HCT116 (cell line): ENCODE measurements at regions not wholly inside any gene's neighbourhood (a gene's known extent, or its start where the extent isn't known, plus 50 kb on each side); places are given as distances from the start of the nearest gene placed in this dataset.

Experiments
- ATAC-seq: fragments of 200-7000 bp; cut with Tn5 transposase; 2 replicates; pipeline ENCODE4 v1.9.1; 2020; ENCODE audit warnings: mild to moderate bottlenecking, moderate library complexity
- BruUV-seq: library from RNA; stranded (reverse); fragments of 400-500 nt; replicated peaks from 2 replicates; lab custom pipeline; 2021; lab: Mats Ljungman, UMichigan
- CTCF ChIA-PET: fragments of 300-600 bp; sonication (Branson Sonifier 250); formaldehyde crosslinking; loops from one replicate; lab custom pipeline; 2021; ENCODE audit warnings: antibody characterized with exemption; lab: Charles Lee
- POLR2A ChIA-PET: fragments of 300-600, 350-600 bp; sonication (Branson Sonifier 250); formaldehyde crosslinking; loops from one replicate; lab custom pipeline; 2021; ENCODE audit warnings: antibody characterized with exemption; lab: Charles Lee
- RAD21 ChIA-PET, 2 experiments: fragments of 300-600 bp; sonication (Branson Sonifier 250); formaldehyde crosslinking; loops; one replicate each; lab custom pipeline; 2023; ENCODE audit warnings: low total read pairs in 2 of 2; ENCODE audit not compliant: uncharacterized antibody in 2 of 2, unreplicated experiment in 2 of 2, low non-redundant PET in 1 of 2; lab: Charles Lee
- DNase-seq: peaks from one replicate; pipeline ENCODE4 v3.0.0-alpha.2; 2010; ENCODE audit warnings: low read depth, low spot score
- H2AFZ ChIP-seq: fragments of 200-600 bp; shearing (Covaris generic), sonication (generic); 2 replicates; pipeline ENCODE4 v1.6.1; 2017; ENCODE audit warnings: low read depth, mixed run types, mixed read lengths, antibody characterized with exemption, low read length; ENCODE audit not compliant: poor library complexity, severe bottlenecking
- H3K27ac ChIP-seq: 2 replicates; pipeline ENCODE4 v1.5.1; 2012; ENCODE audit warnings: low read depth, low read length
- H3K27me3 ChIP-seq: fragments of 200-600 bp; sonication (generic); 2 replicates; pipeline ENCODE4 v1.6.1; 2016; ENCODE audit warnings: mixed run types, low read length, mixed read lengths; ENCODE audit not compliant: insufficient read depth
- H3K36me3 ChIP-seq, 2 experiments: fragments of 200-500 bp in 1 of 2; fragments of 200-600 bp in 1 of 2; sonication (Bioruptor generic) in 1 of 2; sonication (generic) in 1 of 2; 2 replicates each; pipeline versions ENCODE4 v1.5.1 to v1.6.1; 2014 to 2016; ENCODE audit warnings: low read length in 2 of 2, inconsistent platforms in 1 of 2, mixed read lengths in 1 of 2, mixed run types in 1 of 2; ENCODE audit not compliant: insufficient read depth in 2 of 2, control insufficient read depth in 1 of 2
- H3K4me1 ChIP-seq, 2 experiments: fragments of 200-600 bp in 1 of 2; sonication (generic) in 1 of 2; 2 replicates each; pipeline versions ENCODE4 v1.5.1 to v1.6.1; 2012 to 2017; ENCODE audit warnings: low read length in 2 of 2, inconsistent platforms in 1 of 2, mild to moderate bottlenecking in 1 of 2, mixed read lengths in 1 of 2, mixed run types in 1 of 2, moderate library complexity in 1 of 2; ENCODE audit not compliant: insufficient read depth in 2 of 2, control insufficient read depth in 1 of 2
- H3K4me2 ChIP-seq: fragments of 200-600 bp; sonication (generic); 2 replicates; pipeline ENCODE4 v1.6.1; 2017; ENCODE audit warnings: mixed run types, low read length, mixed read lengths
- H3K4me3 ChIP-seq, 2 experiments: fragments of 200-600 bp in 1 of 2; sonication (generic) in 1 of 2; replicated peaks in 1 of 2; 2 replicates each; pipeline ENCODE4 v1.5.1; 2011 to 2016; ENCODE audit warnings: low read length in 2 of 2, control low read depth in 1 of 2, low read depth in 1 of 2, mild to moderate bottlenecking in 1 of 2, mixed read lengths in 1 of 2, mixed run types in 1 of 2
- H3K79me2 ChIP-seq: fragments of 200-600 bp; sonication (generic); 2 replicates; pipeline ENCODE4 v1.6.1; 2017; ENCODE audit warnings: mild to moderate bottlenecking, mixed run types, low read length, moderate library complexity, mixed read lengths; ENCODE audit not compliant: insufficient read depth
- H3K9ac ChIP-seq: fragments of 200-600 bp; sonication (generic); 2 replicates; pipeline ENCODE4 v1.6.1; 2016; ENCODE audit warnings: low read length, mixed read lengths
- H3K9me2 ChIP-seq: fragments of 200-600 bp; sonication (generic), shearing (Covaris generic); 2 replicates; pipeline ENCODE4 v1.6.1; 2017; ENCODE audit warnings: mixed run types, mild to moderate bottlenecking, moderate library complexity; ENCODE audit not compliant: insufficient read depth
- H3K9me3 ChIP-seq, 2 experiments: fragments of 200-500 bp in 1 of 2; fragments of 200-600 bp in 1 of 2; sonication (Bioruptor generic) in 1 of 2; sonication (generic) in 1 of 2; 2 replicates each; pipeline ENCODE4 v1.6.1; 2014 to 2017; ENCODE audit warnings: low read length in 2 of 2, mixed read lengths in 2 of 2, inconsistent platforms in 1 of 2, low read depth in 1 of 2, mild to moderate bottlenecking in 1 of 2, mixed run types in 1 of 2, moderate library complexity in 1 of 2; ENCODE audit not compliant: control insufficient read depth in 1 of 2, insufficient read depth in 1 of 2
- H4K20me1 ChIP-seq: fragments of 200-600 bp; sonication (generic), shearing (Covaris generic); 2 replicates; pipeline ENCODE4 v1.6.1; 2017; ENCODE audit warnings: mixed run types, mild to moderate bottlenecking, moderate library complexity; ENCODE audit not compliant: insufficient read depth
- ATF3 ChIP-seq: IDR thresholded peaks from 2 replicates; pipeline ENCODE4 v1.6.1; 2012
- EGR1 ChIP-seq: IDR thresholded peaks from 2 replicates; pipeline ENCODE4 v1.6.1; 2012; ENCODE audit warnings: low read depth
- ELF1 ChIP-seq: IDR thresholded peaks from 2 replicates; pipeline ENCODE4 v1.6.1; 2012; ENCODE audit warnings: low read depth, borderline replicate concordance
- EZH2 ChIP-seq: fragments of 200-600 bp; sonication (generic); IDR thresholded peaks from 2 replicates; pipeline ENCODE4 v1.6.1; 2017; ENCODE audit warnings: antibody characterized with exemption, mixed run types
- FOSL1 ChIP-seq: IDR thresholded peaks from 2 replicates; pipeline ENCODE4 v1.6.1; 2012; ENCODE audit warnings: low read depth
- RAD21 ChIP-seq: IDR thresholded peaks from 2 replicates; pipeline ENCODE4 v1.6.1; 2012; ENCODE audit warnings: low read depth, mild to moderate bottlenecking
- REST ChIP-seq: IDR thresholded peaks from 2 replicates; pipeline ENCODE4 v1.6.1; 2012; ENCODE audit warnings: low read depth
- TCF7L2 ChIP-seq: IDR thresholded peaks from 2 replicates; pipeline ENCODE4 v1.7.0; 2011; ENCODE audit warnings: borderline replicate concordance, inconsistent platforms; ENCODE audit not compliant: insufficient read depth, insufficient read length; ENCODE audit errors: extremely low read depth
- YY1 ChIP-seq: IDR thresholded peaks from 2 replicates; pipeline ENCODE4 v1.6.1; 2011; ENCODE audit warnings: low read length, low read depth, moderate library complexity, mild to moderate bottlenecking; ENCODE audit not compliant: insufficient replicate concordance; ENCODE audit errors: extremely low read depth
- ZNF274 ChIP-seq: fragments of 200-500 bp; sonication (Bioruptor generic); IDR thresholded peaks from 2 replicates; pipeline ENCODE4 v1.6.1; 2014; ENCODE audit warnings: mild to moderate bottlenecking, low read depth, low read length, inconsistent platforms
- intact Hi-C: fragments of 100-400 bp; cut with micrococcal nuclease; formaldehyde crosslinking; loops from 2 replicates; pipeline ENCODE4 v1.10.0; 2022
- TF ChIP-seq, protein P1 (sequence below): IDR thresholded peaks from 2 replicates; pipeline ENCODE4 v1.6.1; 2012

GRCh38 chr5:57893926-57894325, 411.3 kb upstream of the ACTBL2 start (continued):
- no peak for TF ChIP-seq ATF3
- TF ChIP-seq ELF1: no peak
- no peak for TF ChIP-seq REST
- TF ChIP-seq YY1: no peak
- TF ChIP-seq, all 23 proteins: peak for 0

DNA sequence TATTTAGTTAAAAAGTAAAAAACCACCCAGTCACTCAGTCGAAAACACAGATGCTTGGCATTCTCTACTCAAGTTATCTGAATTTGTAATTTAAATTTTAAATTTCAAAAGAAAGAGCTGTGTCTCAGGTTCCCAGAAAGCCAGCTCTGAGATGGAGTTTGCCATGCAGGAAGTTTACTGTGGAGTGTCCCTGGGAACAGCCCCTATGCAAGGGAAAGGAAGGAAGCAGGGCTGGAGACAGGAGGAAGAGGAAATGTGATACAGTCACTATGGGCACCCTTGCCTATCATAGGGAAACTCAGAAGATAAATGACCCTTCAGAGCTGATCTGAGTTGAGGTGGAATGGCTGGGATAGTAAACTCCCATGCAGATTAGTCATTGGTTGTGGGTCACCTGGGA, 408.8 kb upstream of the ACTBL2 start:
- Histone ChIP-seq H3K9ac (no peak overlapping the region), H4K20me1 (no peaks in the 10 kb centered on the region), H2AFZ (peak overlapping the region; percentile 4), H3K4me1 (peaks cover 18 to 29% of the 10 kb centered on the region in 2 experiments), H3K27ac (no peak overlapping the region), H3K4me3 (no peak overlapping the region), H3K79me2 (no peaks in the 10 kb centered on the region), H3K36me3 (no peaks in the 10 kb centered on the region), H3K27me3 (no peaks in the 10 kb centered on the region), H3K9me3 (no peaks in the 10 kb centered on the region), H3K9me2 (no peaks in the 10 kb centered on the region), H3K4me2 (no peak overlapping the region)
- intact Hi-C loops: no loop called here
- ChIA-PET RAD21 (no interaction called here), CTCF (no interaction called here), POLR2A (interaction anchor here (1.2 kb wide), 1 partner anchor 569 kb away, joined by 4 read pairs; no protein-coding TSS in a partner anchor)
- no TSS peak for BruUV-seq
- ATAC-seq (no peak), DNase-seq (no peak)
- TF ChIP-seq YY1 (no peak), ATF3 (no peak), EZH2 (no peak), REST (no peak), EGR1 (no peak), FOSL1 (no peak), RAD21 (no peak), TCF7L2 (no peak), ZNF274 (no peak)
- TF ChIP-seq, protein P1, sequence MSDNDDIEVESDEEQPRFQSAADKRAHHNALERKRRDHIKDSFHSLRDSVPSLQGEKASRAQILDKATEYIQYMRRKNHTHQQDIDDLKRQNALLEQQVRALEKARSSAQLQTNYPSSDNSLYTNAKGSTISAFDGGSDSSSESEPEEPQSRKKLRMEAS: no peak
